A673 (cell line): ENCODE measurements at regions not wholly inside any gene's neighbourhood (a gene's known extent, or its start where the extent isn't known, plus 50 kb on each side); places are given as distances from the start of the nearest gene placed in this dataset.

Source experiments
- BruUV-seq: library from RNA; stranded (reverse); fragments of 400-500 nt; replicated peaks from 2 replicates; lab custom pipeline; 2021; lab: Mats Ljungman, UMichigan
- CTCF ChIA-PET: fragments of 300-600 bp; sonication (Branson Sonifier 250); formaldehyde crosslinking; loops from one replicate; lab custom pipeline; 2022; ENCODE audit warnings: antibody characterized with exemption; lab: Charles Lee
- POLR2A ChIA-PET: fragments of 300-600 bp; sonication (Branson Sonifier 250); formaldehyde crosslinking; loops from one replicate; lab custom pipeline; 2022; ENCODE audit warnings: antibody characterized with exemption; ENCODE audit not compliant: low non-redundant PET; lab: Charles Lee
- DNase-seq: peaks from one replicate; pipeline ENCODE4 v3.0.0-alpha.2; 2015; ENCODE audit warnings: low spot score
- H3K27ac ChIP-seq: fragments of 200-600 bp; sonication (generic); 2 replicates; pipeline ENCODE4 v1.5.1; 2016; ENCODE audit warnings: mixed run types, low read depth, mild to moderate bottlenecking, mixed read lengths, antibody characterized with exemption, low read length; ENCODE audit not compliant: poor library complexity, severe bottlenecking
- H3K27me3 ChIP-seq: fragments of 200-600 bp; sonication (generic); replicated peaks from 2 replicates; pipeline ENCODE4 v1.6.1; 2017; ENCODE audit warnings: mixed run types, low read depth, mild to moderate bottlenecking, mixed read lengths, antibody characterized with exemption, low read length; ENCODE audit not compliant: insufficient read depth, poor library complexity
- H3K36me3 ChIP-seq: fragments of 200-600 bp; sonication (generic); 2 replicates; pipeline ENCODE4 v1.6.1; 2016; ENCODE audit warnings: mixed run types, mild to moderate bottlenecking, mixed read lengths, antibody characterized with exemption, low read length; ENCODE audit not compliant: insufficient read depth, poor library complexity, severe bottlenecking
- H3K4me1 ChIP-seq: fragments of 200-600 bp; sonication (generic); 2 replicates; pipeline ENCODE4 v1.6.1; 2017; ENCODE audit warnings: mixed run types, mild to moderate bottlenecking, mixed read lengths, antibody characterized with exemption, low read length; ENCODE audit not compliant: insufficient read depth, poor library complexity, severe bottlenecking
- H3K4me3 ChIP-seq: fragments of 200-600 bp; sonication (generic); 2 replicates; pipeline ENCODE4 v1.5.1; 2016; ENCODE audit warnings: low read depth, mixed run types, mild to moderate bottlenecking, mixed read lengths, low read length; ENCODE audit not compliant: poor library complexity, severe bottlenecking
- H3K9me3 ChIP-seq: fragments of 200-600 bp; sonication (generic); 2 replicates; pipeline ENCODE4 v1.6.1; 2016; ENCODE audit warnings: mixed run types, low read depth, mild to moderate bottlenecking, mixed read lengths, antibody characterized with exemption, low read length; ENCODE audit not compliant: poor library complexity, severe bottlenecking
- EZH2 ChIP-seq: fragments of 200-600 bp; sonication (generic); IDR thresholded peaks from 2 replicates; pipeline ENCODE4 v1.6.1; 2017; ENCODE audit warnings: borderline replicate concordance, low read depth, mild to moderate bottlenecking, mixed read lengths, antibody characterized with exemption, low read length; ENCODE audit not compliant: poor library complexity, severe bottlenecking
- intact Hi-C: fragments of 100-400 bp; cut with micrococcal nuclease; formaldehyde crosslinking; loops from one replicate; pipeline ENCODE4 v1.10.0; 2022; ENCODE audit not compliant: unreplicated experiment
- TF ChIP-seq, protein P1 (sequence below): fragments of 300-800, 200-600 bp; sonication (generic); conservative IDR thresholded peaks from 2 replicates; pipeline ENCODE4 v1.5.1; 2017; ENCODE audit warnings: low read depth, mild to moderate bottlenecking, antibody characterized with exemption, low read length, moderate library complexity, mixed read lengths

- no peaks in the 10 kb centered on the region for H3K9me3 ChIP-seq
- ChIA-PET CTCF (no interaction called here), POLR2A (no interaction called here)
- DNase-seq, result no peak
- intact Hi-C loops, result no loop called here
- H3K36me3 ChIP-seq, result no peaks in the 10 kb centered on the region
- no peak overlapping the region for H3K4me3 ChIP-seq
- BruUV-seq, result no TSS peak
- H3K27ac ChIP-seq, result no peak overlapping the region
- no peaks in the 10 kb centered on the region for H3K27me3 ChIP-seq
- H3K4me1 ChIP-seq, result no peaks in the 10 kb centered on the region
- no peak for TF ChIP-seq EZH2
- TF ChIP-seq, protein P1, sequence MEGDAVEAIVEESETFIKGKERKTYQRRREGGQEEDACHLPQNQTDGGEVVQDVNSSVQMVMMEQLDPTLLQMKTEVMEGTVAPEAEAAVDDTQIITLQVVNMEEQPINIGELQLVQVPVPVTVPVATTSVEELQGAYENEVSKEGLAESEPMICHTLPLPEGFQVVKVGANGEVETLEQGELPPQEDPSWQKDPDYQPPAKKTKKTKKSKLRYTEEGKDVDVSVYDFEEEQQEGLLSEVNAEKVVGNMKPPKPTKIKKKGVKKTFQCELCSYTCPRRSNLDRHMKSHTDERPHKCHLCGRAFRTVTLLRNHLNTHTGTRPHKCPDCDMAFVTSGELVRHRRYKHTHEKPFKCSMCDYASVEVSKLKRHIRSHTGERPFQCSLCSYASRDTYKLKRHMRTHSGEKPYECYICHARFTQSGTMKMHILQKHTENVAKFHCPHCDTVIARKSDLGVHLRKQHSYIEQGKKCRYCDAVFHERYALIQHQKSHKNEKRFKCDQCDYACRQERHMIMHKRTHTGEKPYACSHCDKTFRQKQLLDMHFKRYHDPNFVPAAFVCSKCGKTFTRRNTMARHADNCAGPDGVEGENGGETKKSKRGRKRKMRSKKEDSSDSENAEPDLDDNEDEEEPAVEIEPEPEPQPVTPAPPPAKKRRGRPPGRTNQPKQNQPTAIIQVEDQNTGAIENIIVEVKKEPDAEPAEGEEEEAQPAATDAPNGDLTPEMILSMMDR, result no peak
These were observed 868.2 kb downstream of the BRD1 start for GRCh38 chr22:48959496-48959895.

DNA sequence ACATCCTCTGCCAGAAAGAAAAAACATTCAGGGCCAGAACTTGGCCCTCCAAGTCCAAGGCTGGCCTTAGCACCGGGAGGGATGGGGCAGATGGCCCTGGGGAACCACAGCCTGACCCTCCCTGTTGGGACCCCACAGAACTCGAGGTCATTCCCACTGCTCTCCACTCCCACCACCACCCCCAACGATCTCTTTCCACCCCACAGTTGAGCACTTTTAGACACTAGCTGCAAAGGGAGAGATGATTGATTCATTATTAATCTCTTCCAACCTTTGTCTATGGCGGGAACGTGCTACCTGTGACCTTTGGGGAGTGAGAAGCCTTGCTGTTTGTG, 869.7 kb downstream of the BRD1 start:
- no peaks in the 10 kb centered on the region for H3K4me1 ChIP-seq
- CTCF ChIA-PET, result no interaction called here
- TF ChIP-seq, protein P1, result no peak
- TF ChIP-seq EZH2, result no peak
- intact Hi-C loops, result no loop called here
- POLR2A ChIA-PET, result interaction anchor here (0.6 kb wide), 1 partner anchor 32 kb away, joined by 3 read pairs; no protein-coding TSS in a partner anchor
- no peaks in the 10 kb centered on the region for H3K9me3 ChIP-seq
- H3K36me3 ChIP-seq, result no peaks in the 10 kb centered on the region
- no TSS peak for BruUV-seq
- no peaks in the 10 kb centered on the region for H3K27me3 ChIP-seq
- no peak overlapping the region for H3K27ac ChIP-seq
- DNase-seq, result no peak
- H3K4me3 ChIP-seq, result no peak overlapping the region

DNA sequence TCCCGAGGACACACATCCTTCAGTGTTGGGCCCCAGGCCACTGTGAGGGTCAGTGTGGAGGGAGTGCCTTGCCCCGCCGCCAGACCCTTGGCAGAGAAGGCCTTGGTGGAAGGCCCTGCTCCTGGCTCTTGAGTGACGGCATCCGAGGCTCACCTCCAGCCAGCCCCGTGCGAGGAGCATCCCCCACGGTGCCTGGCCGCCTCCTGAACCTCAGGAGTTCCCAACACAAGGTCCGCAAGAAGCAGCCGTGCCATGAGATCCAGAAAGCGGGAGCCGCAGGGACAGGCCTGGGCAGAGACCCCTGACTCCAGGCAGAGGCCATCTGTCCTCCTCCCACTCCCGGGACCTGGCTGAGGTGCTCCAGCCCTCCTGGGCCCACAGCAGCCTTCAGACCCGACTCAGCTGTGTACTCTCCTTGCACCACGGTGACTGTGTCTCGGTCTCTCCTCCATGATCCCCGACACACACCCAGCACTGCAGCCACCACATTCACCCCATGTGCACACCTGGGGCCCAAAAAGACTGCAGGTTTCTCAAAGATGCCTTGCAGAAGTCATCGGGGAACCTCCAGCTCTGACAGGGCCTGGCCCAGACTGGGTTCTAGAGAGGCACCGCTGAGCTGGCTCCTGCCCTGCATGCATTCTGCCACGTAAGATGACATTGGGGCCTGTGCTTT, 870.2 kb downstream of the BRD1 start:
- Histone ChIP-seq H3K36me3 (no peaks in the 10 kb centered on the region), H3K4me1 (no peaks in the 10 kb centered on the region), H3K4me3 (no peak overlapping the region), H3K9me3 (no peaks in the 10 kb centered on the region), H3K27me3 (no peaks in the 10 kb centered on the region), H3K27ac (no peak overlapping the region)
- intact Hi-C loops, result no loop called here
- DNase-seq, result no peak
- CTCF ChIA-PET, result no interaction called here
- POLR2A ChIA-PET, result no interaction called here
- no peak for TF ChIP-seq EZH2
- TF ChIP-seq, protein P1, result no peak
- BruUV-seq, result no TSS peak
